HG03060 (cell line): ENCODE measurements at regions not wholly inside any gene's neighbourhood (a gene's known extent, or its start where the extent isn't known, plus 50 kb on each side); places are given as distances from the start of the nearest gene placed in this dataset.

ENCODE experiments used
- ATAC-seq: cut with Tn5 transposase; IDR thresholded peaks from one replicate; pipeline ENCODE4 v1.9.1; 2021; ENCODE audit warnings: low read depth, moderate number of reproducible peaks; ENCODE audit not compliant: unreplicated experiment

GRCh38 chr7:50178166-50178565 lies 85.1 kb upstream of the ZPBP start:
- no peak for ATAC-seq

GRCh38 chr7:50174948-50175347 lies 81.9 kb upstream of the ZPBP start:
- ATAC-seq: no peak

- peak; percentile 48 for ATAC-seq
Observed at GRCh38 chr7:50166997-50167965, 74.2 kb upstream of the ZPBP start.

- ATAC-seq: no peak
Observed at GRCh38 chr7:50164559-50165170, 71.6 kb upstream of the ZPBP start.

- no peak for ATAC-seq
Observed at GRCh38 chr7:50160206-50160605, 67.2 kb upstream of the ZPBP start.

GRCh38 chr7:50159154-50159553 lies 66.1 kb upstream of the ZPBP start:
- no peak for ATAC-seq

GRCh38 chr7:50156706-50157105 lies 63.7 kb upstream of the ZPBP start:
- no peak for ATAC-seq

GRCh38 chr7:50156163-50156562 lies 63.1 kb upstream of the ZPBP start:
- no peak for ATAC-seq

- no peak for ATAC-seq
Observed at GRCh38 chr7:50155755-50156154, 62.7 kb upstream of the ZPBP start.

GRCh38 chr7:50153995-50154394 lies 60.9 kb upstream of the ZPBP start:
- ATAC-seq: no peak

- ATAC-seq: no peak
Observed at GRCh38 chr7:50153148-50153547, 60.1 kb upstream of the ZPBP start.

GRCh38 chr7:50152486-50152885 lies 59.4 kb upstream of the ZPBP start:
- no peak for ATAC-seq

- ATAC-seq: no peak
Observed at GRCh38 chr7:50151661-50152060, 58.6 kb upstream of the ZPBP start.

GRCh38 chr7:50151001-50151400 lies 58.0 kb upstream of the ZPBP start:
- ATAC-seq: no peak

- ATAC-seq: no peak
Observed at GRCh38 chr7:50149369-50149768, 56.3 kb upstream of the ZPBP start.

- peak; percentile 23 for ATAC-seq
Observed at GRCh38 chr7:50147951-50148808, 55.1 kb upstream of the ZPBP start.

GRCh38 chr7:50146692-50147091 lies 53.6 kb upstream of the ZPBP start:
- no peak for ATAC-seq

GRCh38 chr7:50145801-50146338 lies 52.8 kb upstream of the ZPBP start:
- peak; percentile 35 for ATAC-seq

- no peak for ATAC-seq
Observed at GRCh38 chr7:50145226-50145625, 52.2 kb upstream of the ZPBP start.
